ENCODE measurements at regions not wholly inside any gene's neighbourhood (a gene's known extent, or its start where the extent isn't known, plus 50 kb on each side); places are given as distances from the start of the nearest gene placed in this dataset.

DNA sequence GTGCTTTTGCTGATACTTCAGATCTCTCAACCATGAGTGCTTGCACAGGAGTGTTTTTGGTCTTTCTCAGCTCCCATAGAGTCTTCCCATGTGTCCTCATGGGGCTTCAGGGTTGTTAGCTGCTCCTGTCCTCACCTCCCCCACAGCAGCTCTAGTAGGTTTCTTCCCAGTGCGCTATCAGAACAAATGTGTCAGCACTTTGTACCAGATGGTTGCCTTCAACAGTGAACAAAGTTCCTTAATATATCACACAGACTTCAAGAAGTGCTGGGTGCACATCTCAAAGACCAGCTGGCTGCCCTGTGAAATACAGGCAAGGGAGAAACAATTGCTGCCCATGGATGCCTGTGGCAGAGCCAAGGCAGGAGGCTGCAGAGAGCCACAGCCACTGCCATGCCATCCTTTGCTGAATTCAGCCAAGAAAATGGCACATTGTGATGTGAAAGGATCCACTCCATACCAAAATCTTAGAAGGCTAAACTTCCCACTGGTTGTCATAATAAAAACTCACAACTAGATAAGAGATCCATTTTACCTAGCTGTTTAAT, 471.3 kb downstream of the C6orf118 start:
- TF ChIP-seq SUZ12 (IDR thresholded peaks at IDR 0.05) = no peak
- TF ChIP-seq, protein P1, sequence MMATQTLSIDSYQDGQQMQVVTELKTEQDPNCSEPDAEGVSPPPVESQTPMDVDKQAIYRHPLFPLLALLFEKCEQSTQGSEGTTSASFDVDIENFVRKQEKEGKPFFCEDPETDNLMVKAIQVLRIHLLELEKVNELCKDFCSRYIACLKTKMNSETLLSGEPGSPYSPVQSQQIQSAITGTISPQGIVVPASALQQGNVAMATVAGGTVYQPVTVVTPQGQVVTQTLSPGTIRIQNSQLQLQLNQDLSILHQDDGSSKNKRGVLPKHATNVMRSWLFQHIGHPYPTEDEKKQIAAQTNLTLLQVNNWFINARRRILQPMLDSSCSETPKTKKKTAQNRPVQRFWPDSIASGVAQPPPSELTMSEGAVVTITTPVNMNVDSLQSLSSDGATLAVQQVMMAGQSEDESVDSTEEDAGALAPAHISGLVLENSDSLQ (IDR thresholded peaks at IDR 0.05) = no peak
- no peak for TF ChIP-seq L3MBTL2 (conservative IDR thresholded peaks at IDR 0.05)
- TF ChIP-seq ARNT (IDR thresholded peaks at IDR 0.05) = no peak
- no peak for TF ChIP-seq FOXK2 (IDR thresholded peaks at IDR 0.05)
- no peak for TF ChIP-seq ELF4 (IDR thresholded peaks at IDR 0.05)
- POLR2A ChIA-PET = no interaction called here
- CTCF ChIA-PET = no interaction called here
- no peak for DNase-seq (ENCODE audit: extremely low spot score)

DNA sequence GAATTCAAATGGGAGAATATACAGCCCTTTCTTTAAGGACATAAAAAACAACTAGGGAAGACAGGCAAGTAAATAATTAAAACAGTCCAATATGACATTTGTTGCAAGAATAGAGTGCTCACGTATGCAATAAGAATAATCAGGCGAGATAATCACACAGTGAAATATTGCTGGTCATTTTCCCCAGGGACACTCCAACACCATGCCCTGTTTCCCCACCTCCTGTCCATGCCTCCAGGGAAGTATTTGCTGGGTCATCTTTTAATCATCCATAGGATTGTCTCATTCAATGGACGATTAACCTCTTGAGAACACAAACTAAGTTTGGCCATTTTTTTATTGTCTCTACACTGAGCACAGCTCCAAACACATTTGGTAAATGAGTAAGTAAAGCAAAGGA, 472.9 kb downstream of the C6orf118 start:
- CTCF ChIA-PET = no interaction called here
- no peak for DNase-seq (ENCODE audit: extremely low spot score)
- POLR2A ChIA-PET = no interaction called here
- no peak for TF ChIP-seq NFRKB (IDR thresholded peaks at IDR 0.05)
- TF ChIP-seq HDGF (IDR thresholded peaks at IDR 0.05; ENCODE audit: borderline replicate concordance) = no peak
- no peak for TF ChIP-seq BHLHE40 (IDR thresholded peaks at IDR 0.05; ENCODE audit: borderline replicate concordance)
- no peak for TF ChIP-seq FOXK2 (IDR thresholded peaks at IDR 0.05)
- no peak for TF ChIP-seq TARDBP (IDR thresholded peaks at IDR 0.05)
- TF ChIP-seq CTBP1 (IDR thresholded peaks at IDR 0.05; ENCODE audit: borderline replicate concordance) = no peak
- TF ChIP-seq LEF1 (IDR thresholded peaks at IDR 0.05; ENCODE audit: borderline replicate concordance) = no peak
- TF ChIP-seq FOXM1 (IDR thresholded peaks at IDR 0.05; ENCODE audit: borderline replicate concordance) = no peak
- TF ChIP-seq ZNF384 (IDR thresholded peaks at IDR 0.05) = no peak
- TF ChIP-seq SUZ12 (IDR thresholded peaks at IDR 0.05) = no peak
- TF ChIP-seq L3MBTL2 (conservative IDR thresholded peaks at IDR 0.05) = no peak
- TF ChIP-seq FOXA1 (IDR thresholded peaks at IDR 0.05) = no peak
- TF ChIP-seq, protein P1 (IDR thresholded peaks at IDR 0.05) = no peak
- TF ChIP-seq ARNT (IDR thresholded peaks at IDR 0.05) = no peak
- no peak for TF ChIP-seq ELF4 (IDR thresholded peaks at IDR 0.05)
- TF ChIP-seq SP1 (IDR thresholded peaks at IDR 0.05) = no peak

DNA sequence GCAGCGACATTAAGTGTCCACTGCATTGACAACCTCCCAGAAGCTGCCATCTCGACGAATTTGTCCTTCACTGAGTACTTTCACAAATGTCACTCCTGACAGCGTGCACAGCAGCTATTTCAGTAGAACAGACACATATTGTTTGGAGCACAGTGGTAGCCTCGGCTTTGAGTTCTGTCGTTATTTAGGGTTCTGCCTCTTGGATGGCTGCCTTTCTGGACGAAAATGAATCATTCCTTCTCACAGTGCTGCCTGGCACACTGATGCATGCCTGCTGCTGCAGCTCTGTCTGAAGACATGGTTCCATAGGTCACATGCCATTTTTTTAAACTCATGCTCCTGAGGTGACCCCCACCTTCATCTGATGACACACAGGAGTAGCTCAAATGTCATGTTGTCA, 477.0 kb downstream of the C6orf118 start:
- no peak for TF ChIP-seq CTBP1 (IDR thresholded peaks at IDR 0.05; ENCODE audit: borderline replicate concordance)
- TF ChIP-seq, protein P1 (IDR thresholded peaks at IDR 0.05) = no peak
- TF ChIP-seq NFRKB (IDR thresholded peaks at IDR 0.05) = no peak
- TF ChIP-seq ZNF384 (IDR thresholded peaks at IDR 0.05) = no peak
- no peak for TF ChIP-seq ARNT (IDR thresholded peaks at IDR 0.05)
- no peak for TF ChIP-seq FOXK2 (IDR thresholded peaks at IDR 0.05)
- TF ChIP-seq SUZ12 (IDR thresholded peaks at IDR 0.05) = no peak
- no peak for TF ChIP-seq FOXA1 (IDR thresholded peaks at IDR 0.05)
- TF ChIP-seq BHLHE40 (IDR thresholded peaks at IDR 0.05; ENCODE audit: borderline replicate concordance) = no peak
- no peak for TF ChIP-seq FOXM1 (IDR thresholded peaks at IDR 0.05; ENCODE audit: borderline replicate concordance)
- ChIA-PET CTCF (no interaction called here), POLR2A (no interaction called here)
- DNase-seq (ENCODE audit: extremely low spot score) = no peak

DNA sequence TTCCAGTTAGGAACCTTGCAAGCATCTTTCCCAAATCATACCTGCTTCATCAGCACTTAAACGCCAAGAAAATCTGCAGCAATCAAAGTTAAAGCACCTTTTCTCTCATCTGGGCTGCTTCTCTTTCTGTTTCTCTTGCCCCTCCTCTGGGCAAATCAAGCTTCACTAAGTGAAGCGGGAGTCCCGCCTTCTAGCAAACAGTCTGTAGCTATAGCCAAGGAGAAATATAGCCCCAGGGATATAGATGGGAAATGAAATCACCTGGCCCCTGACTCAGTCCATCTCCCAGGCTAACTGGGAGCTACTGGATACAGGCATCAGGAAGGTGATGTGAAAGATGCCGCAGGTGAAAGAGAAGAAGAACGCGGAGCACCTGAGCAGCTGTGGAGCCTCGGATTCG, 481.9 kb downstream of the C6orf118 start:
- CTCF ChIA-PET = interaction anchor here (0.5 kb wide), 1 partner anchor 373 kb away, joined by 3 read pairs; no protein-coding TSS in a partner anchor
- TF ChIP-seq HDGF (IDR thresholded peaks at IDR 0.05; ENCODE audit: borderline replicate concordance) (no peak), ARNT (IDR thresholded peaks at IDR 0.05) (no peak), ZNF384 (IDR thresholded peaks at IDR 0.05) (no peak), BHLHE40 (IDR thresholded peaks at IDR 0.05; ENCODE audit: borderline replicate concordance) (no peak), FOXM1 (IDR thresholded peaks at IDR 0.05; ENCODE audit: borderline replicate concordance) (no peak), CTBP1 (IDR thresholded peaks at IDR 0.05; ENCODE audit: borderline replicate concordance) (no peak), LEF1 (IDR thresholded peaks at IDR 0.05; ENCODE audit: borderline replicate concordance) (no peak), TARDBP (IDR thresholded peaks at IDR 0.05) (no peak), FOXK2 (IDR thresholded peaks at IDR 0.05) (no peak), FOXA1 (IDR thresholded peaks at IDR 0.05) (no peak)
- TF ChIP-seq, protein P1 (IDR thresholded peaks at IDR 0.05) = no peak
- POLR2A ChIA-PET = no interaction called here
- no peak for DNase-seq (ENCODE audit: extremely low spot score)

DNA sequence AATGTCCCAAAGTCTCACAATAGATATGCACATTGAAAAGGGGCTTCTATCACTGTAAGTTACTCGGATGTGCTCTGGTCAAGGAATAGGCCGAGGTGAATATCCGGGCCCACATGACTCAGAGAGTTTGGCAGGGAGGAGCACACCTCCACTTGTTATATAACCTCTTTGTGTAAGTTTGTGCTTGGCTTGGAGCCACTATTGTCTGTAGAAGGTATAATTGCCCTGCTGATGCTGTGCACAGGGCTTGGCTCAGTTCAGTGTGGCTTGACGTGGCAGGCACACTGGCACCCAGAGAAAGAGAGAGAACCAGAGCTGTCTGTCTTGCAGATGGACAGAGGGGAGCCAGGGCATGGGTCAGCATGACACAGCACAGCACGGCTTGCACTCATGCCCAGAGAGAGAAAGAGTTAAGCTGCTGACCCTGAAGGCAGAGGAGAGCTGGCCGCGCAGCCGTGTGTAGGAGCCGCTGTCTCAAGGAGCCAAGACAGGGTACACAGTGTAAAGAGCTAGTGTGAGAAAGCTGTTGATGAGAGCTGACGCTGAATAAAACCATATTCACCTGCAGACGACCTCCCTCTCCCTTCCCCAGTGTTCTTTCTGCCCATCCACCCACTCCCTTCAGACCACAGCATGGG, 482.5 kb downstream of the C6orf118 start:
- no peak for TF ChIP-seq FOXM1 (IDR thresholded peaks at IDR 0.05; ENCODE audit: borderline replicate concordance)
- TF ChIP-seq FOXK2 (IDR thresholded peaks at IDR 0.05) = no peak
- TF ChIP-seq ELF4 (IDR thresholded peaks at IDR 0.05) = no peak
- TF ChIP-seq NFRKB (IDR thresholded peaks at IDR 0.05) = no peak
- no peak for TF ChIP-seq CTBP1 (IDR thresholded peaks at IDR 0.05; ENCODE audit: borderline replicate concordance)
- TF ChIP-seq ZNF384 (IDR thresholded peaks at IDR 0.05) = no peak
- TF ChIP-seq TARDBP (IDR thresholded peaks at IDR 0.05) = no peak
- no peak for TF ChIP-seq HDGF (IDR thresholded peaks at IDR 0.05; ENCODE audit: borderline replicate concordance)
- no peak for TF ChIP-seq BHLHE40 (IDR thresholded peaks at IDR 0.05; ENCODE audit: borderline replicate concordance)
- ChIA-PET POLR2A (no interaction called here), CTCF (interaction anchor here (0.5 to 0.6 kb wide), 2 partner anchors 373 to 467 kb away, joined by 3 read pairs; no protein-coding TSS in a partner anchor)
- DNase-seq (ENCODE audit: extremely low spot score) = no peak

Data from HEK293T (cell line).